Peyer's patch (tissue), 4 donors: ENCODE measurements at regions not wholly inside any gene's neighbourhood (a gene's known extent, or its start where the extent isn't known, plus 50 kb on each side); places are given as distances from the start of the nearest gene placed in this dataset.

ENCODE experiments used
- POLR2A ChIP-seq, 2 donors: fragments of 450-650 bp; IDR thresholded peaks; one replicate each; pipeline ENCODE4 v1.5.1; 2017; ENCODE audit warnings: antibody characterized with exemption in 2 of 2, mild to moderate bottlenecking in 2 of 2, moderate library complexity in 2 of 2
- TF ChIP-seq, protein P1 (sequence below), 6 experiments: fragments of 450-650 bp in 4 of 6; fragments of 200-600 bp in 2 of 6; sonication (generic) in 1 of 6; IDR thresholded peaks; one replicate each; pipeline ENCODE4 v1.5.1; 2017 to 2019; ENCODE audit warnings: antibody characterized with exemption in 6 of 6, mild to moderate bottlenecking in 3 of 6, moderate library complexity in 1 of 6

DNA sequence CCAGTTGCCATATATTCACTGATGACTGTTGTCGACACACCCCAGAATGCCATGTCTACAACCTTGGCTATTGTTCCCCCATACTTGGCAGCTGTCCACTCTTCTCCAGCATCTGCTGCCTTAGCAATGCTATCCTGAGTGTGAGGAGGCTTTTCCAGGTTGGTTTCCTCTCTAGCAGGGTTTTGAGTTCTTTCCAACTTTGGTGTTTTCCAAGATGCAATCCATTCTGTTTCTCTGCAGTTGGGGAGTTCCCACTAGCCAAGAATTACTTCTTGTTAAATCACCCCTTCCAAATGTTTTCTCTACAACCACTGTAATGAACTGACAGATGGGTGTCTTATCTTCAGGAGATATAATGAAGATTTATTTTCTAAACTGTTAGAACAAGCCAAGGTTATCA lies 617.4 kb downstream of the CCSER2 start:
- TF ChIP-seq POLR2A (IDR thresholded peaks at IDR 0.05) = no peak
- TF ChIP-seq, protein P1, sequence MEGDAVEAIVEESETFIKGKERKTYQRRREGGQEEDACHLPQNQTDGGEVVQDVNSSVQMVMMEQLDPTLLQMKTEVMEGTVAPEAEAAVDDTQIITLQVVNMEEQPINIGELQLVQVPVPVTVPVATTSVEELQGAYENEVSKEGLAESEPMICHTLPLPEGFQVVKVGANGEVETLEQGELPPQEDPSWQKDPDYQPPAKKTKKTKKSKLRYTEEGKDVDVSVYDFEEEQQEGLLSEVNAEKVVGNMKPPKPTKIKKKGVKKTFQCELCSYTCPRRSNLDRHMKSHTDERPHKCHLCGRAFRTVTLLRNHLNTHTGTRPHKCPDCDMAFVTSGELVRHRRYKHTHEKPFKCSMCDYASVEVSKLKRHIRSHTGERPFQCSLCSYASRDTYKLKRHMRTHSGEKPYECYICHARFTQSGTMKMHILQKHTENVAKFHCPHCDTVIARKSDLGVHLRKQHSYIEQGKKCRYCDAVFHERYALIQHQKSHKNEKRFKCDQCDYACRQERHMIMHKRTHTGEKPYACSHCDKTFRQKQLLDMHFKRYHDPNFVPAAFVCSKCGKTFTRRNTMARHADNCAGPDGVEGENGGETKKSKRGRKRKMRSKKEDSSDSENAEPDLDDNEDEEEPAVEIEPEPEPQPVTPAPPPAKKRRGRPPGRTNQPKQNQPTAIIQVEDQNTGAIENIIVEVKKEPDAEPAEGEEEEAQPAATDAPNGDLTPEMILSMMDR (IDR thresholded peaks at IDR 0.05) = no peak
